Progenitor cell of endocrine pancreas (in vitro differentiated cells): ENCODE measurements at regions not wholly inside any gene's neighbourhood (a gene's known extent, or its start where the extent isn't known, plus 50 kb on each side); places are given as distances from the start of the nearest gene placed in this dataset.

Experiments
- DNase-seq: peaks from one replicate; pipeline ENCODE4 v3.0.0; 2021; ENCODE audit warnings: low spot score; ENCODE audit not compliant: unreplicated experiment
- H3K27ac Mint-ChIP-seq: 2 replicates; pipeline ENCODE4 v1.8.0; 2021; ENCODE audit warnings: mild to moderate bottlenecking, moderate library complexity, mixed read lengths
- H3K27me3 Mint-ChIP-seq: 2 replicates; pipeline ENCODE4 v1.8.0; 2021; ENCODE audit warnings: mixed read lengths
- H3K36me3 Mint-ChIP-seq: 2 replicates; pipeline ENCODE4 v1.8.0; 2022; ENCODE audit warnings: mixed read lengths; ENCODE audit not compliant: insufficient read depth
- H3K4me1 Mint-ChIP-seq: 2 replicates; pipeline ENCODE4 v1.8.0; 2021; ENCODE audit warnings: low read depth, mixed read lengths
- H3K4me3 Mint-ChIP-seq: 2 replicates; pipeline ENCODE4 v1.8.0; 2021; ENCODE audit warnings: low read depth, mild to moderate bottlenecking, moderate library complexity, mixed read lengths
- H3K9me3 Mint-ChIP-seq: 2 replicates; pipeline ENCODE4 v1.8.0; 2021; ENCODE audit warnings: low read depth, mixed read lengths
- CTCF ChIP-seq: fragments of 200-600 bp; sonication (generic); IDR thresholded peaks from one replicate; pipeline ENCODE4 v1.5.0; 2021; ENCODE audit warnings: antibody characterized with exemption, mild to moderate bottlenecking; ENCODE audit not compliant: unreplicated experiment

GRCh38 chr2:16104315-16104948 lies 164.1 kb downstream of the MYCN start:
- peak overlapping the region; percentile 52 for H3K4me3 Mint-ChIP-seq
- DNase-seq: no peak
- no peak for TF ChIP-seq CTCF
- no peaks in the 10 kb centered on the region for H3K9me3 Mint-ChIP-seq
- H3K36me3 Mint-ChIP-seq: no peaks in the 10 kb centered on the region
- no peaks in the 10 kb centered on the region for H3K27me3 Mint-ChIP-seq
- peak overlapping the region; percentile 89 for H3K27ac Mint-ChIP-seq
- peaks cover 36% of the 10 kb centered on the region for H3K4me1 Mint-ChIP-seq

GRCh38 chr2:16103614-16104314 lies 163.4 kb downstream of the MYCN start:
- peaks cover 36% of the 10 kb centered on the region for H3K4me1 Mint-ChIP-seq
- H3K27me3 Mint-ChIP-seq: no peaks in the 10 kb centered on the region
- DNase-seq: no peak
- peak overlapping the region; percentile 89 for H3K27ac Mint-ChIP-seq
- H3K36me3 Mint-ChIP-seq: no peaks in the 10 kb centered on the region
- TF ChIP-seq CTCF: no peak
- H3K4me3 Mint-ChIP-seq: peak overlapping the region; percentile 52
- no peaks in the 10 kb centered on the region for H3K9me3 Mint-ChIP-seq

GRCh38 chr2:16102976-16103380 lies 162.6 kb downstream of the MYCN start:
- peaks cover 36% of the 10 kb centered on the region for H3K4me1 Mint-ChIP-seq

GRCh38 chr2:16102358-16102975 lies 162.1 kb downstream of the MYCN start:
- no peak for TF ChIP-seq CTCF
- Mint-ChIP-seq H3K27ac (peak overlapping the region; percentile 51), H3K36me3 (no peaks in the 10 kb centered on the region), H3K4me3 (no peak overlapping the region), H3K27me3 (no peaks in the 10 kb centered on the region), H3K4me1 (peaks cover 36% of the 10 kb centered on the region), H3K9me3 (no peaks in the 10 kb centered on the region)
- DNase-seq: no peak

More at GRCh38 chr2:16102976-16103380, 162.6 kb downstream of the MYCN start:
- peak overlapping the region; percentile 86 for H3K27ac Mint-ChIP-seq
- peak overlapping the region; percentile 42 for H3K4me3 Mint-ChIP-seq
- no peak for DNase-seq
- H3K27me3 Mint-ChIP-seq: no peaks in the 10 kb centered on the region
- no peaks in the 10 kb centered on the region for H3K36me3 Mint-ChIP-seq
- no peak for TF ChIP-seq CTCF
- no peaks in the 10 kb centered on the region for H3K9me3 Mint-ChIP-seq

DNA sequence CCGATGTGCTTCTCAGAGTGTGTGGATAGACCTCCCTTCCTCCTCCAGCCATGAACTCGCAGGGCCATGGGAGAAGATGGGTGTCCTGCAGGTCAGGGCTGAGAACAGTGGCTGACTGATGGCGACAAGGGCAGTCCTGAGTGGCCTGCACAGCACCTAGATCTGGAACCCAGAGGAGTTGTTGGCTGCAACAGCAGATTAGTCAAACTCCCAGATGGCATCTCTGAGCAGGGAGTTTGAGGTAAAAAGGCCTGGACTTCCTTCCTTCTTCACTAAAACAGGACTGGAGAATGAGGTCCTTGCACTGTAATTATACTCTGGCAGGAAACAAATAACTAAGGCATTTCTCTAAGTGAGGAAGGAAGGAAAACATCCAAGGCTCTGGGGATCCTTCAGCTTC lies 160.8 kb downstream of the MYCN start:
- H3K4me3 Mint-ChIP-seq: no peak overlapping the region
- no peaks in the 10 kb centered on the region for H3K9me3 Mint-ChIP-seq
- H3K27me3 Mint-ChIP-seq: no peaks in the 10 kb centered on the region
- no peak for DNase-seq
- H3K27ac Mint-ChIP-seq: no peak overlapping the region
- peaks cover 39% of the 10 kb centered on the region for H3K4me1 Mint-ChIP-seq
- no peaks in the 10 kb centered on the region for H3K36me3 Mint-ChIP-seq
- no peak for TF ChIP-seq CTCF
